GM11168 (cell line): ENCODE measurements at regions not wholly inside any gene's neighbourhood (a gene's known extent, or its start where the extent isn't known, plus 50 kb on each side); places are given as distances from the start of the nearest gene placed in this dataset.
"Not testable (repeated sequence)": the region's sequence is repeated elsewhere in the genome, so short reads cannot be mapped to it uniquely, and the experiment has no call there.

Source experiments
- in situ Hi-C: fragments of 300-500 bp; cut with MboI; formaldehyde crosslinking; loops from one replicate; pipeline ENCODE4 v1.12.0; 2022; ENCODE audit warnings: low sequenced_read_pairs; ENCODE audit not compliant: unreplicated experiment

- in situ Hi-C loops: no loop called here
Measured at GRCh38 chr3:67142432-67142831, 144.3 kb downstream of the KBTBD8 start.

- in situ Hi-C loops: no loop called here
Measured at GRCh38 chr3:67145738-67146137, 147.6 kb downstream of the KBTBD8 start.

GRCh38 chr3:67154429-67154828 lies 156.3 kb downstream of the KBTBD8 start:
- in situ Hi-C loops: no loop called here

GRCh38 chr3:67167481-67167880 lies 169.4 kb downstream of the KBTBD8 start:
- in situ Hi-C loops: no loop called here

- in situ Hi-C loops: no loop called here
Measured at GRCh38 chr3:67171841-67172240, 173.7 kb downstream of the KBTBD8 start.

GRCh38 chr3:67173130-67173529 lies 175.0 kb downstream of the KBTBD8 start:
- in situ Hi-C loops: not testable (repeated sequence)

GRCh38 chr3:67176396-67176795 lies 178.3 kb downstream of the KBTBD8 start:
- in situ Hi-C loops: no loop called here

GRCh38 chr3:67192466-67192865 lies 194.4 kb downstream of the KBTBD8 start:
- in situ Hi-C loops: no loop called here

- in situ Hi-C loops: no loop called here
Measured at GRCh38 chr3:67196677-67197076, 198.6 kb downstream of the KBTBD8 start.

- in situ Hi-C loops: no loop called here
Measured at GRCh38 chr3:67198374-67198773, 200.3 kb downstream of the KBTBD8 start.

GRCh38 chr3:67200618-67201017 lies 202.5 kb downstream of the KBTBD8 start:
- in situ Hi-C loops: no loop called here

GRCh38 chr3:67201026-67201425 lies 202.9 kb downstream of the KBTBD8 start:
- in situ Hi-C loops: no loop called here

GRCh38 chr3:67202053-67202452 lies 203.9 kb downstream of the KBTBD8 start:
- in situ Hi-C loops: no loop called here

- in situ Hi-C loops: no loop called here
Measured at GRCh38 chr3:67204951-67205350, 206.8 kb downstream of the KBTBD8 start.

GRCh38 chr3:67215690-67216089 lies 217.6 kb downstream of the KBTBD8 start:
- in situ Hi-C loops: no loop called here

GRCh38 chr3:67227030-67227429 lies 228.9 kb downstream of the KBTBD8 start:
- in situ Hi-C loops: no loop called here

- in situ Hi-C loops: no loop called here
Measured at GRCh38 chr3:67228136-67228535, 230.0 kb downstream of the KBTBD8 start.

GRCh38 chr3:67232642-67233041 lies 234.5 kb downstream of the KBTBD8 start:
- in situ Hi-C loops: no loop called here

- in situ Hi-C loops: no loop called here
Measured at GRCh38 chr3:67239353-67239752, 241.2 kb downstream of the KBTBD8 start.

GRCh38 chr3:67241084-67241483 lies 243.0 kb downstream of the KBTBD8 start:
- in situ Hi-C loops: no loop called here

- in situ Hi-C loops: no loop called here
Measured at GRCh38 chr3:67244130-67244529, 246.0 kb downstream of the KBTBD8 start.

- in situ Hi-C loops: no loop called here
Measured at GRCh38 chr3:67245545-67245944, 247.4 kb downstream of the KBTBD8 start.

GRCh38 chr3:67248726-67249125 lies 250.6 kb downstream of the KBTBD8 start:
- in situ Hi-C loops: no loop called here
